ENCODE measurements at regions not wholly inside any gene's neighbourhood (a gene's known extent, or its start where the extent isn't known, plus 50 kb on each side); places are given as distances from the start of the nearest gene placed in this dataset.

- H3K4me3 ChIP-seq (replicated peaks in 1 of 2; ENCODE audit: low read depth in 1 of 2, low read length in 2 of 2) = no peak overlapping the region
- ATAC-seq (no peak), DNase-seq (ENCODE audit: low read depth, low spot score) (no peak)
- H3K27ac ChIP-seq (ENCODE audit: low read depth, low read length) = no peak overlapping the region
- POLR2A ChIA-PET = no interaction called here
- H4K20me1 ChIP-seq (ENCODE audit: insufficient read depth) = no peaks in the 10 kb centered on the region
- no peaks in the 10 kb centered on the region for H3K9me2 ChIP-seq (ENCODE audit: insufficient read depth)
- no peaks in the 10 kb centered on the region for H3K36me3 ChIP-seq (ENCODE audit: control insufficient read depth in 1 of 2, insufficient read depth in 2 of 2, low read length in 2 of 2)
- no peaks in the 10 kb centered on the region for H3K27me3 ChIP-seq (ENCODE audit: insufficient read depth, low read length)
- H3K4me1 ChIP-seq (ENCODE audit: control insufficient read depth in 1 of 2, insufficient read depth in 2 of 2, low read length in 2 of 2) = no peaks in the 10 kb centered on the region
- no TSS peak for BruUV-seq (replicated peaks)
- H2AFZ ChIP-seq (ENCODE audit: low read depth, low read length, poor library complexity, severe bottlenecking) = no peak overlapping the region
- no peak for TF ChIP-seq EZH2 (IDR thresholded peaks at IDR 0.05)
- TF ChIP-seq POLR2A (IDR thresholded peaks at IDR 0.05; ENCODE audit: borderline replicate concordance, extremely low read depth, insufficient read depth, insufficient read length) = no peak
- TF ChIP-seq EGR1 (IDR thresholded peaks at IDR 0.05; ENCODE audit: low read depth) = no peak
- TF ChIP-seq YY1 (IDR thresholded peaks at IDR 0.05; ENCODE audit: extremely low read depth, insufficient replicate concordance, low read depth, low read length) = no peak
- no peak for TF ChIP-seq ZFX (IDR thresholded peaks at IDR 0.05)
- no peak for TF ChIP-seq REST (IDR thresholded peaks at IDR 0.05; ENCODE audit: low read depth)
- TF ChIP-seq ZBTB33 (IDR thresholded peaks at IDR 0.05; ENCODE audit: extremely low read depth, insufficient replicate concordance, low read length) = no peak
- TF ChIP-seq TCF7L2 (IDR thresholded peaks at IDR 0.05; ENCODE audit: borderline replicate concordance, extremely low read depth, insufficient read depth, insufficient read length) = no peak
- TF ChIP-seq SIN3A (IDR thresholded peaks at IDR 0.05; ENCODE audit: low read depth) = no peak
- intact Hi-C loops (cut with micrococcal nuclease) = no loop called here
- peaks cover 13 to 19% of the 10 kb centered on the region in 2 experiments; a peak in 3 of 4 replicates for H3K9me3 ChIP-seq (ENCODE audit: control insufficient read depth in 1 of 2, insufficient read depth in 1 of 2, low read depth in 1 of 2, low read length in 2 of 2)
- no peak overlapping the region for H3K4me2 ChIP-seq (ENCODE audit: low read length)
- no peaks in the 10 kb centered on the region for H3K79me2 ChIP-seq (ENCODE audit: insufficient read depth, low read length)
- CTCF ChIA-PET = no interaction called here
- no peak overlapping the region for H3K9ac ChIP-seq (ENCODE audit: low read length)
- RAD21 ChIA-PET (ENCODE audit: low non-redundant PET in 1 of 2, low total read pairs in 2 of 2, uncharacterized antibody in 2 of 2, unreplicated experiment in 2 of 2) = no interaction called here
These were observed 568.0 kb downstream of the MTRR start for GRCh38 chr5:8436924-8437323.
